ENCODE measurements at regions not wholly inside any gene's neighbourhood (a gene's known extent, or its start where the extent isn't known, plus 50 kb on each side); places are given as distances from the start of the nearest gene placed in this dataset.

DNA sequence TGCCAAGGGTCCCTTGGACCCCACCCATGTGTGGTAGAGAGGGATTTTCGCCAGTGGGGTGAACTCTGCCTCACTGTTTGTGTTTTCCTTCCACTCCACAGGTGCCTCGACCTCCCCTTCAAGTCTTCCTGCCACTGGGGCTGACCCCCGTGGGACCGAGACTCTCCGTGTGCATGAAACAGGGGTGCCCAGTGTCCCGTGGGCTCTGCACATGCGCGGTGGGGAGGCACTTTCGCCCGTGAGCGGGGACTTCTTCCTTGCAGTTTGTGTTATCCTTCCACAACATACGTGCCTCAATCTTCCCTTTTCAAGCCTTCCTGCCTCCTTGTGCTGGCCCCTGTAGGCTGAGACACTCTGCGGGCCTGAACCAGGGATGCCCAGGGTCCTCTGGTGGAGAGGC, 362.4 kb downstream of the ALG10 start:
- no peak for DNase-seq
- Histone ChIP-seq H2BK12ac (ENCODE audit: low read length in 2 of 2) (no peak overlapping the region), H2AFZ (ENCODE audit: low read depth, low read length) (no peak overlapping the region), H3K4me3 (ENCODE audit: insufficient read depth in 1 of 2, low read depth in 1 of 2, low read length in 2 of 2) (no peak overlapping the region), H3K27ac (ENCODE audit: low read length, poor library complexity, severe bottlenecking) (no peak overlapping the region), H3K9ac (ENCODE audit: low read length) (no peak overlapping the region), H3K14ac (ENCODE audit: low read length in 2 of 2) (no peak overlapping the region), H3K79me1 (replicated peaks; ENCODE audit: low read length, poor library complexity, severe bottlenecking) (no peaks in the 10 kb centered on the region), H3K4ac (ENCODE audit: low read depth in 1 of 2, low read length in 2 of 2) (no peak overlapping the region), H3K9me3 (ENCODE audit: control insufficient read depth, low read length) (no peaks in the 10 kb centered on the region), H4K91ac (ENCODE audit: low read length) (no peak overlapping the region), H3K23ac (ENCODE audit: low read length in 2 of 2) (no peak overlapping the region), H2BK15ac (ENCODE audit: low read depth, poor library complexity, severe bottlenecking) (no peak overlapping the region), H3K4me1 (ENCODE audit: control insufficient read depth, insufficient read depth, low read depth, low read length) (no peaks in the 10 kb centered on the region), H3K18ac (ENCODE audit: low read depth in 1 of 2, low read length in 2 of 2) (no peak overlapping the region), H2BK120ac (ENCODE audit: low read depth, low read length) (no peak overlapping the region), H2BK5ac (ENCODE audit: low read depth, low read length, poor library complexity, severe bottlenecking) (no peak overlapping the region), H4K8ac (ENCODE audit: low read length) (no peak overlapping the region), H3K27me3 (ENCODE audit: control insufficient read depth in 1 of 2, insufficient read depth in 1 of 2, low read length in 2 of 2) (no peaks in the 10 kb centered on the region), H2AK5ac (ENCODE audit: low read length, severe bottlenecking) (no peak overlapping the region), H3K4me2 (ENCODE audit: low read length, poor library complexity, severe bottlenecking) (no peak overlapping the region), H3K36me3 (ENCODE audit: control insufficient read depth in 1 of 2, insufficient read depth in 2 of 2, low read depth in 1 of 2, low read length in 2 of 2) (no peaks in the 10 kb centered on the region)
- 76% methylated on average over 13 of the region's 13 CpGs for WGBS

DNA sequence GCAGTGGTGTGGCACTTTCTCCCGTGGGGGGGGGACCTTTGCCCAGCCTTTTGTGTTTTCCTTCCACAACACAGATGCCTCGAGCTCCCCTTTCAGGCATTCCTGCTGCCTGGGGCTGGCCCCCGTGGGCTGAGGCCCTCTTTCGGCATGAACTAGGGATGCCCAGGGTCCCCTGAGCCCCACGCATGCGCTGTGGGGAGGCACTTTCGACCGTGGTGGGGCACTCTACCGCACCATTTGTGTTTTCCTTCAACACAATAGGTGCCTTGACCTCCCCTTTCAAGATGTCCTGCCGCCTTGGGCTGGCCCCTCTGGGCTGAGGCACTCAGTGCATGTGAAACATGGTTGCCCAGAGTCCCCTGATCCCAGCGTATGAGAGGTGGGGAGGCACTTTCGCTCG, 363.7 kb downstream of the ALG10 start:
- Histone ChIP-seq H3K79me1 (replicated peaks; ENCODE audit: low read length, poor library complexity, severe bottlenecking) (no peaks in the 10 kb centered on the region), H3K27ac (ENCODE audit: low read length, poor library complexity, severe bottlenecking) (no peak overlapping the region), H2AFZ (ENCODE audit: low read depth, low read length) (no peak overlapping the region), H2AK5ac (ENCODE audit: low read length, severe bottlenecking) (no peak overlapping the region), H3K9me3 (ENCODE audit: control insufficient read depth, low read length) (no peaks in the 10 kb centered on the region), H2BK120ac (ENCODE audit: low read depth, low read length) (no peak overlapping the region), H3K27me3 (ENCODE audit: control insufficient read depth in 1 of 2, insufficient read depth in 1 of 2, low read length in 2 of 2) (no peaks in the 10 kb centered on the region), H3K18ac (ENCODE audit: low read depth in 1 of 2, low read length in 2 of 2) (no peak overlapping the region), H2BK12ac (ENCODE audit: low read length in 2 of 2) (no peak overlapping the region), H3K36me3 (ENCODE audit: control insufficient read depth in 1 of 2, insufficient read depth in 2 of 2, low read depth in 1 of 2, low read length in 2 of 2) (no peaks in the 10 kb centered on the region), H4K91ac (ENCODE audit: low read length) (no peak overlapping the region), H3K4me3 (ENCODE audit: insufficient read depth in 1 of 2, low read depth in 1 of 2, low read length in 2 of 2) (no peak overlapping the region), H3K23ac (ENCODE audit: low read length in 2 of 2) (no peak overlapping the region), H3K14ac (ENCODE audit: low read length in 2 of 2) (no peak overlapping the region), H3K4me1 (ENCODE audit: control insufficient read depth, insufficient read depth, low read depth, low read length) (no peaks in the 10 kb centered on the region), H4K8ac (ENCODE audit: low read length) (no peak overlapping the region), H2BK15ac (ENCODE audit: low read depth, poor library complexity, severe bottlenecking) (no peak overlapping the region), H2BK5ac (ENCODE audit: low read depth, low read length, poor library complexity, severe bottlenecking) (no peak overlapping the region), H3K9ac (ENCODE audit: low read length) (no peak overlapping the region), H3K4me2 (ENCODE audit: low read length, poor library complexity, severe bottlenecking) (no peak overlapping the region), H3K4ac (ENCODE audit: low read depth in 1 of 2, low read length in 2 of 2) (no peak overlapping the region)
- WGBS: 63% methylated on average over 13 of the region's 13 CpGs
- DNase-seq: no peak

DNA sequence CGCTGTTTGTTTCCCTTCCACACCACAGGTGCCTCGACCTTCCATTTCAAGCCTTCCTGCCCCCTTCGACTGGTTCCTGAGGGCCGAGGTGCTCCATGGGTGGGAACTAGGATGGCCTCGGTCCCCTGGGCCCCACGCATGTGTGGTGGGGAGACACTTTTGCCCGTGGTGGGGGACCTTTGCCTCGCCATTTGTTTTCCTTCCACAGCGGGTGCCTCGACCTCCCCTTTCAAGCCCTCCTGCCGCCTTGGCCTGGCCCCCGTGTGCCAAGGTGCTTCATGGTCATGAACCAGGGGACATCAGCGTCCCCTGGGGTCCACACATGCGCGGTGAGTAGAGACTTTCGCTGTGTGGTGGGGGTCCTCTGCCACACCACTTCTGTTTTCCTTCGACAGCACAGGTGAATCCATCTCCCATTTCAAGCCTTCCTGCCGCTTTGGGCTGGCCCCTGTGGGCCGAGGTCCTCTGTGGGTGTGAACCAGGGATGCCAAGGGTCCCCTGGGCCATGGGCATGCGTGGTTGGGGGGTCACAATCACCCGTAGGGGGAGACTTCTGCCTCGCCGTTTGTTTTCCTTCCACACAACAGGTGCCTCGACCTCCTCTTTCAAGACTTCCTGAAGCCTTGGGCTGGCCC, 364.4 kb downstream of the ALG10 start:
- DNase-seq: no peak
- no peaks in the 10 kb centered on the region for H3K9me3 ChIP-seq (ENCODE audit: control insufficient read depth, low read length)
- H3K18ac ChIP-seq (ENCODE audit: low read depth in 1 of 2, low read length in 2 of 2): no peak overlapping the region
- H2AK5ac ChIP-seq (ENCODE audit: low read length, severe bottlenecking): no peak overlapping the region
- H2AFZ ChIP-seq (ENCODE audit: low read depth, low read length): no peak overlapping the region
- H2BK15ac ChIP-seq (ENCODE audit: low read depth, poor library complexity, severe bottlenecking): no peak overlapping the region
- H2BK5ac ChIP-seq (ENCODE audit: low read depth, low read length, poor library complexity, severe bottlenecking): no peak overlapping the region
- H2BK12ac ChIP-seq (ENCODE audit: low read length in 2 of 2): no peak overlapping the region
- WGBS: 74% methylated on average over 23 of the region's 24 CpGs
- H3K23ac ChIP-seq (ENCODE audit: low read length in 2 of 2): no peak overlapping the region
- H4K91ac ChIP-seq (ENCODE audit: low read length): no peak overlapping the region
- H3K9ac ChIP-seq (ENCODE audit: low read length): no peak overlapping the region
- no peak overlapping the region for H2BK120ac ChIP-seq (ENCODE audit: low read depth, low read length)
- no peaks in the 10 kb centered on the region for H3K27me3 ChIP-seq (ENCODE audit: control insufficient read depth in 1 of 2, insufficient read depth in 1 of 2, low read length in 2 of 2)
- no peak overlapping the region for H3K27ac ChIP-seq (ENCODE audit: low read length, poor library complexity, severe bottlenecking)
- H3K4me1 ChIP-seq (ENCODE audit: control insufficient read depth, insufficient read depth, low read depth, low read length): no peaks in the 10 kb centered on the region
- H3K4me2 ChIP-seq (ENCODE audit: low read length, poor library complexity, severe bottlenecking): no peak overlapping the region
- no peaks in the 10 kb centered on the region for H3K79me1 ChIP-seq (replicated peaks; ENCODE audit: low read length, poor library complexity, severe bottlenecking)
- no peak overlapping the region for H3K4ac ChIP-seq (ENCODE audit: low read depth in 1 of 2, low read length in 2 of 2)
- no peak overlapping the region for H3K14ac ChIP-seq (ENCODE audit: low read length in 2 of 2)
- H3K36me3 ChIP-seq (ENCODE audit: control insufficient read depth in 1 of 2, insufficient read depth in 2 of 2, low read depth in 1 of 2, low read length in 2 of 2): no peaks in the 10 kb centered on the region
- H3K4me3 ChIP-seq (ENCODE audit: insufficient read depth in 1 of 2, low read depth in 1 of 2, low read length in 2 of 2): no peak overlapping the region
- no peak overlapping the region for H4K8ac ChIP-seq (ENCODE audit: low read length)

DNA sequence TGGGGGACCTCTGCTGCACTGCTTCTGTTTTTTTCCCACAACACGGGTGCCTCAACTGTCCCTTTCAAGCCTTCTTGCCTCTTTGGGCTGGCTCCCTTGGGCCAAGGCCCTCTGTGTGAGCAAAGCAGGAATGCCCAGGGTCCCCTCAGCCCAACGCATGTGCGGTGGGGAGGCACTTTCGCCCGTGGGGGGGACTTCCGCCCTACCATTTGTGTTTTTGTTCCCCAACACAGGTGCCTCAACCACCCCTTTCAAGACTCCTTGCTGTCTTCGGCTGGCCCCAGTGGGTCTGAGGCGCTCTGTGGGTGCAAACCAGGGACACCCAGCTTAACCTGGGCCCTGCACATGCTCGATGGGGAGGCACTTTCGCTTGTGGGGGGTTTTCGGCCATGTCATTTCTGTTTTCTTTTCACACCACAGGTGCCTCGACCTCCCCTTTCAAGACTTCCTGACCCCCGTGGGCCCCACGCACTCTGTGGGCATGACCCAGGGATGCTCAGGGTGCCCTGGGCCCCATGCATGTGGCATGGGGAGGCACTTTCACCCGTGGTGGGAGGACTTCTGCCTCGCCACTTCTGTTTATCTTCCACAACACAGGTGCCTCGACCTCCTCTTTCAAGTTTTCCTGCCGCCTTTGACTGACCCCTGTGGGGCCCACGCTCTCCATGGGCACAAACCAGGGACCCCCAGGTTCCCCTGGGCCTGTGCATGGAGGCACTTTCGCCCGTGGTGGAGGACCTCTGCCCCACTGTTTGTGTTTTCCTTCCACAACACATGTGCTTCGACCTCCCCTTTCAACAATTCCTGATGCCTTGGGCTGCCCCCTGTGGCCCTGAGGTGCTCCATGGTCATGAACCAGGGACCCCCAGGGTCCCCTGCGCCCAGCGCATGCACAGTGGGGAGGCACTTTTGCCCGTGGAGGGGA, 365.7 kb downstream of the ALG10 start:
- no peak overlapping the region for H4K91ac ChIP-seq (ENCODE audit: low read length)
- no peak overlapping the region for H3K4ac ChIP-seq (ENCODE audit: low read depth in 1 of 2, low read length in 2 of 2)
- H2AK5ac ChIP-seq (ENCODE audit: low read length, severe bottlenecking): no peak overlapping the region
- no peak overlapping the region for H3K14ac ChIP-seq (ENCODE audit: low read length in 2 of 2)
- H3K18ac ChIP-seq (ENCODE audit: low read depth in 1 of 2, low read length in 2 of 2): no peak overlapping the region
- H3K4me3 ChIP-seq (ENCODE audit: insufficient read depth in 1 of 2, low read depth in 1 of 2, low read length in 2 of 2): no peak overlapping the region
- H3K27ac ChIP-seq (ENCODE audit: low read length, poor library complexity, severe bottlenecking): no peak overlapping the region
- no peak overlapping the region for H2BK12ac ChIP-seq (ENCODE audit: low read length in 2 of 2)
- 80% methylated on average over 25 of the region's 25 CpGs for WGBS
- no peak overlapping the region for H2BK5ac ChIP-seq (ENCODE audit: low read depth, low read length, poor library complexity, severe bottlenecking)
- DNase-seq: no peak
- no peak overlapping the region for H3K9ac ChIP-seq (ENCODE audit: low read length)
- H3K27me3 ChIP-seq (ENCODE audit: control insufficient read depth in 1 of 2, insufficient read depth in 1 of 2, low read length in 2 of 2): no peaks in the 10 kb centered on the region
- no peaks in the 10 kb centered on the region for H3K36me3 ChIP-seq (ENCODE audit: control insufficient read depth in 1 of 2, insufficient read depth in 2 of 2, low read depth in 1 of 2, low read length in 2 of 2)
- H3K23ac ChIP-seq (ENCODE audit: low read length in 2 of 2): no peak overlapping the region
- no peaks in the 10 kb centered on the region for H3K9me3 ChIP-seq (ENCODE audit: control insufficient read depth, low read length)
- no peaks in the 10 kb centered on the region for H3K4me1 ChIP-seq (ENCODE audit: control insufficient read depth, insufficient read depth, low read depth, low read length)
- H3K79me1 ChIP-seq (replicated peaks; ENCODE audit: low read length, poor library complexity, severe bottlenecking): no peaks in the 10 kb centered on the region
- no peak overlapping the region for H2BK15ac ChIP-seq (ENCODE audit: low read depth, poor library complexity, severe bottlenecking)
- H2AFZ ChIP-seq (ENCODE audit: low read depth, low read length): no peak overlapping the region
- no peak overlapping the region for H2BK120ac ChIP-seq (ENCODE audit: low read depth, low read length)
- H4K8ac ChIP-seq (ENCODE audit: low read length): no peak overlapping the region
- no peak overlapping the region for H3K4me2 ChIP-seq (ENCODE audit: low read length, poor library complexity, severe bottlenecking)
